ENCODE measurements at regions not wholly inside any gene's neighbourhood (a gene's known extent, or its start where the extent isn't known, plus 50 kb on each side); places are given as distances from the start of the nearest gene placed in this dataset.

DNA sequence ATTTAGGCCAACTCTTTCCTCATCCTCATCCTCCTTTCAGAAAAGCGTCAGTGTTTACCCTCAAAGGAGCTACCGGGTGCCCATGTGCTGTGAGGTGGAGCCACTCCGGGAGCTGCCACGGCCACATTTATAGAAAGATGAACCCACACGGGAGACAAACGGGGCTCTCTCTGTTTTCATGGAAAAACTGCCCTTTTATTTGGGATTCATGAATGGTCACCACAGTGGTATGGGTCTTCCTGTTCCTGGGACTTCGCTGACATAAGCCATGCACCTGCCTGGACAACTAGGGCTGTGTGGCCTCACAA lies 224.2 kb downstream of the ZIC5 start:
- Histone ChIP-seq H2BK20ac (ENCODE audit: low read depth, low read length, poor library complexity, severe bottlenecking) (no peak overlapping the region), H3K9ac (ENCODE audit: extremely low read depth, insufficient read length, low read length) (no peak overlapping the region), H3K56ac (ENCODE audit: insufficient read length, low read depth, low read length) (no peak overlapping the region), H2BK15ac (ENCODE audit: low read depth, low read length) (no peak overlapping the region), H3K4me2 (ENCODE audit: insufficient read depth, insufficient read length, low read length) (peak overlapping the region; percentile 44), H2BK120ac (ENCODE audit: low read depth, low read length, poor library complexity, severe bottlenecking) (no peak overlapping the region), H2BK12ac (ENCODE audit: insufficient read length, low read depth, low read length) (no peak overlapping the region), H2AFZ (ENCODE audit: low read length) (no peak overlapping the region), H3K27ac (ENCODE audit: insufficient read length, low read depth, low read length) (peak overlapping the region; percentile 96), H4K91ac (ENCODE audit: insufficient read length, low read depth, low read length) (no peak overlapping the region), H2BK5ac (ENCODE audit: insufficient read length, low read length) (no peak overlapping the region), H2AK5ac (ENCODE audit: insufficient read length, low read length) (no peak overlapping the region), H3K18ac (ENCODE audit: insufficient read length, low read depth, low read length) (peak overlapping the region; percentile 31), H3K14ac (ENCODE audit: insufficient read depth, low read length) (0 out of 2 replicates have a peak overlapping the region, but pooled peaks have one; percentile 2), H3T11ph (ENCODE audit: low read length) (no peak overlapping the region), H3K23me2 (ENCODE audit: insufficient read length, low read depth, low read length, poor library complexity, severe bottlenecking) (peaks cover 4% of the 10 kb centered on the region), H3K4me1 (ENCODE audit: insufficient read depth, low read length) (peaks cover 21% of the 10 kb centered on the region), H4K8ac (replicated peaks; ENCODE audit: insufficient read length, low read depth, low read length) (peak overlapping the region; percentile 5), H3K79me2 (ENCODE audit: insufficient read depth, low read length) (no peaks in the 10 kb centered on the region), H3K4ac (ENCODE audit: low read depth, low read length) (no peak overlapping the region), H4K5ac (ENCODE audit: insufficient read length, low read depth, low read length) (no peak overlapping the region), H3K23ac (ENCODE audit: insufficient read length, low read depth, low read length) (no peak overlapping the region), H4K20me1 (ENCODE audit: control insufficient read depth, insufficient read depth, insufficient read length) (no peaks in the 10 kb centered on the region), H3K9me3 (ENCODE audit: control insufficient read depth, low read depth, low read length) (no peaks in the 10 kb centered on the region), H3K79me1 (ENCODE audit: insufficient read depth, low read depth, low read length, poor library complexity, severe bottlenecking) (no peaks in the 10 kb centered on the region), H3K27me3 (ENCODE audit: insufficient read depth, low read length) (no peaks in the 10 kb centered on the region)
- peaks cover 0 to 2% of the 10 kb centered on the region in 2 experiments; a peak in 2 of 5 replicates for H3K9me3 Mint-ChIP-seq
- no peak for TF ChIP-seq CTCF (conservative IDR thresholded peaks at IDR 0.05)
- no peak for DNase-seq
- no CpG with 5 or more reads among the region's 7 CpGs for WGBS (ENCODE audit: extremely low coverage, insufficient read length, low lambda C conversion rate)
- H3K27me3 Mint-ChIP-seq (ENCODE audit: low read depth) = no peaks in the 10 kb centered on the region; the same call in 1 of the 2 replicates
- H3K27ac Mint-ChIP-seq = peak overlapping the region; percentile 96 to 100 (median 97)
- peaks cover 5 to 14% (median 6%) of the 10 kb centered on the region in 3 experiments; a peak in 6 of 7 replicates for H3K36me3 Mint-ChIP-seq (ENCODE audit: insufficient read depth in 1 of 3, low read depth in 3 of 3)
- peak overlapping the region; percentile 59 to 75 for H3K4me3 Mint-ChIP-seq
- H3K4me1 Mint-ChIP-seq = peaks cover 56 to 58% of the 10 kb centered on the region in 2 experiments

All from H9 (cell line).